ENCODE measurements at regions not wholly inside any gene's neighbourhood (a gene's known extent, or its start where the extent isn't known, plus 50 kb on each side); places are given as distances from the start of the nearest gene placed in this dataset.

- no peak overlapping the region for H3K4me3 ChIP-seq
- H3K27me3 ChIP-seq (ENCODE audit: low read depth) = no peaks in the 10 kb centered on the region
- ATAC-seq (no peak), DNase-seq (no peak)
- peaks cover 3% of the 10 kb centered on the region for H3K9me3 ChIP-seq
- no peak overlapping the region for H3K27ac ChIP-seq
- no peaks in the 10 kb centered on the region for H3K4me1 ChIP-seq
- no peak for TF ChIP-seq CTCF (IDR thresholded peaks at IDR 0.05)
- no peaks in the 10 kb centered on the region for H3K36me3 ChIP-seq
- intact Hi-C loops (cut with DNase I) = no loop called here
These were observed 267.2 kb downstream of the TMEM114 start for GRCh38 chr16:8323153-8323552.

DNA sequence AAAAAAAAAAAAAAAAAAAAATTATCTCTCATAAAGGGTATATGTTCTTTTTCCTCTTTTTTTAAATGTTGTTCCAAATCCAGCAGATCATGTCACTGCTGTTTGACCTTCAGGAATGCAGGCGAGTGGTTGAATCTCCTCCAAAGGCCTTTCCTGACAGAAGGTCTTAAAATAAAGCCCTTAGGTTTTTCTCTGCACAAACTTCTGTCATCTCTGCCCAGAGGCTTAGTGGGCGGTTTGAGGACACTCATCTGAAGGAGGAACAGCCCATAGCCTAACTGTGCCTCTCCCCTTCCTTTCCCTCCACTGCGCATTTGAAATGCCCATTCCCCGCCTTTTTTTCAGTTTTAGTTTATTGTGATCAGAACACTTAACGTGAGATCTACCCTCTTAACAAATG, 270.2 kb downstream of the TMEM114 start:
- H3K9me3 ChIP-seq = no peaks in the 10 kb centered on the region
- DNase-seq (no peak), ATAC-seq (no peak)
- H3K27ac ChIP-seq = no peak overlapping the region
- no peak for TF ChIP-seq CTCF (IDR thresholded peaks at IDR 0.05)
- H3K4me3 ChIP-seq = no peak overlapping the region
- H3K4me1 ChIP-seq = no peaks in the 10 kb centered on the region
- H3K36me3 ChIP-seq = no peaks in the 10 kb centered on the region
- intact Hi-C loops (cut with DNase I) = no loop called here
- no peaks in the 10 kb centered on the region for H3K27me3 ChIP-seq (ENCODE audit: low read depth)

GRCh38 chr16:8310816-8311215, 279.5 kb downstream of the TMEM114 start:
- Histone ChIP-seq H3K27ac (no peak overlapping the region), H3K9me3 (peaks cover 5% of the 10 kb centered on the region), H3K4me3 (no peak overlapping the region), H3K36me3 (no peaks in the 10 kb centered on the region), H3K4me1 (no peaks in the 10 kb centered on the region), H3K27me3 (ENCODE audit: low read depth) (no peaks in the 10 kb centered on the region)
- intact Hi-C loops (cut with DNase I) = no loop called here
- ATAC-seq = no peak
- DNase-seq = no peak
- TF ChIP-seq CTCF (IDR thresholded peaks at IDR 0.05) = no peak

DNA sequence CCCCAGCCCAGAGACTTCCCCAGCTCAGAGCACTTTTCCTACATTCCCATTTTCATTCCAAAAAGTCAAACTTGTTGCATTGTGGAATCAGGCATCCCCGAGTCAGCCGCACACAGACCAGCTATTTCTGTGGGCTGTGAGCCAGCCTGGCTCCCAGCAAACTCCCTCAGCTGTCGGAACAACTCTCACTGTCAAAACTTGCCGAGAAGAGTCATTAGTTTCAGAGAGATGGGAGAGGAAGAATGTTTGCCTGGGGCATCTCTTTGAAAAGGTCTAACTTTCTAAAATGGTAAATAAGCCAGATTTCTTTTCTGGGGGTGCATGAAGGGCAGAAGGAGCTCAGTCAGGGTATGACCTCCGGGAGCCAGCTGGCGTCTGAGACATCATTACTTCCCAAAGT, 280.0 kb downstream of the TMEM114 start:
- ATAC-seq = no peak
- H3K9me3 ChIP-seq = peaks cover 5% of the 10 kb centered on the region
- no peaks in the 10 kb centered on the region for H3K27me3 ChIP-seq (ENCODE audit: low read depth)
- no peak overlapping the region for H3K4me3 ChIP-seq
- no peak for DNase-seq
- TF ChIP-seq CTCF (IDR thresholded peaks at IDR 0.05) = no peak
- no peak overlapping the region for H3K27ac ChIP-seq
- H3K4me1 ChIP-seq = no peaks in the 10 kb centered on the region
- intact Hi-C loops (cut with DNase I) = no loop called here
- H3K36me3 ChIP-seq = no peaks in the 10 kb centered on the region

DNA sequence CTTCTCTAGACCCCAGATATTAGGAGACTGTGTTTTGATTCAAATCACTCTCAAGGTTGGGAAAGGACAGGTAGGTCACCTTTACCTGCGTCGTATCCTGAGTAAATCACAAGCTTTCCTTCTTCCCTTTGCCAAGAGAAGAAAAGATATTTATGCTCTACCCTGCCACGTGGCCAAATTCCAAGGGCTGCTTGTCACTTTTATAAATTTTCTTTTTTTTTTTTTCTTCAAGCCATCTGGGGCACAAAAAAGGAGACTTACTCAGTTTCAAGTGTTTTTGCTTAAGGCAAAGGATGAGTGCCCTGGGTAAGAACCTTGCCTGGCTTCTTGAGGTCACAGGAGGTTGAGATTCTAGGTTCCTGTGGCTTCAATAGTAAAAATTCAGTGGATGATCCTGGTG, 285.1 kb downstream of the TMEM114 start:
- H3K4me1 ChIP-seq = no peaks in the 10 kb centered on the region
- no peak overlapping the region for H3K4me3 ChIP-seq
- H3K27ac ChIP-seq = no peak overlapping the region
- intact Hi-C loops (cut with DNase I) = no loop called here
- H3K36me3 ChIP-seq = no peaks in the 10 kb centered on the region
- DNase-seq (no peak), ATAC-seq (no peak)
- H3K9me3 ChIP-seq = peaks cover 5% of the 10 kb centered on the region
- TF ChIP-seq CTCF (IDR thresholded peaks at IDR 0.05) = no peak
- H3K27me3 ChIP-seq (ENCODE audit: low read depth) = no peaks in the 10 kb centered on the region

DNA sequence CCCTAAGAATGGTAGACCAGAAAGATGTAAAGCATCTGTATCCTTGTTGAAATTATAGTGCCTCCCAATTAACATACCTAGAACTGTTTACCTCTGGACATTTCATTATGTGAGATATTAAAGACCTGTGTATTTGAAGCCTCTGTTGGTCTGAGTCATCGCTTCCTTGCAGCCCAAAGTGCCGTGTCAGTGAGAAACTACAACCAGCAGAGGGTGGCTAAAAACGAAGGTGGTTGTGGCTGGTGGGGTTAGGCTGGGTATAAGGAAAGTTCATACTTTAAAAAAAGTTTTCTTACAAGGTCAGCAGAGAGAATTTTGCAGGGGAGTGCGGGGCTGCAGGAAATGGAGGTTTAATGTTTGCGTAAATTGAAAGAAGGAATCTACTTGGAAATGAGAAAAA, 290.7 kb downstream of the TMEM114 start:
- no peak for TF ChIP-seq CTCF (IDR thresholded peaks at IDR 0.05)
- Histone ChIP-seq H3K27me3 (ENCODE audit: low read depth) (no peaks in the 10 kb centered on the region), H3K27ac (no peak overlapping the region), H3K36me3 (no peaks in the 10 kb centered on the region), H3K4me1 (no peaks in the 10 kb centered on the region), H3K4me3 (no peak overlapping the region), H3K9me3 (no peaks in the 10 kb centered on the region)
- intact Hi-C loops (cut with DNase I) = no loop called here
- DNase-seq = no peak
- no peak for ATAC-seq
